ENCODE measurements at regions not wholly inside any gene's neighbourhood (a gene's known extent, or its start where the extent isn't known, plus 50 kb on each side); places are given as distances from the start of the nearest gene placed in this dataset.
"Not testable (repeated sequence)": the region's sequence is repeated elsewhere in the genome, so short reads cannot be mapped to it uniquely, and the experiment has no call there.

DNA sequence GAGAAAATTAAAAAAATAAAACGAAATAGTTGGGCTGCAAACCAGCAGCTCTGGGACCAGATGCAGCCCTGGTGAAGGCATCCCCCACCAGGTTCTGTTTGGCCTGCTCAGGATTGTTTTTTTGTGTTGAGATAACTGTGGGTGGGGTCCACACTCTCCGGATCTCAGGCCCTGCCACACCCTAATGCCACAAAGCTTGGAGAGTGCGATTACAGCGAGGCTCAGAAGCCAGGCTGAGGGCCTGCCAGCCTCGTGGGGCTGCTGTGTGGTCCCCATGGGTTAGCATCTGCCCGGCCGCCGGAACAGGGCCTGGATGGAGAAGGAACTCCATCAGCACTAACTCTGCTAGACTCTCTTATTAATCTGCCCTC is 290.8 kb upstream of the PLGLB2 start:
- not testable (repeated sequence) for DNase-seq (ENCODE audit: low spot score)

DNA sequence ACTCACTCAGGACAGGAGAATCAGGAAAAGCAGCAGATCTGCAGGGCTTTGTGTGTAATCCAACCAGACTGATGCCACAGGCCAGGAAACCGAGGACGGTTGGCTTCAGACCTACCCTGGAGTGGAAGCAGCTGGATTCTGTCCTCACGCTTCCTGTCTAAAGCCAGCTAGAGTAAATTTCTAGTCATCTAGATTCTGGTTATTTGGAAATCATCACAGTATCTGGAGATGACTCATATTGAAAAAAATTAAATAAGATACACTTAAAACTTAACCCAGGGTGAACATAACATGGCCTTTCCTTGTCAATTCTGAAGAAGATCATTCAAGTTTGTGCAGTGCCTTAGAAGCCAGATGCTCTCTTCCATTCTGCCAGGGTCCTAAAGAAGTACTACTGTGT is 288.9 kb upstream of the PLGLB2 start:
- not testable (repeated sequence) for DNase-seq (ENCODE audit: low spot score)

DNA sequence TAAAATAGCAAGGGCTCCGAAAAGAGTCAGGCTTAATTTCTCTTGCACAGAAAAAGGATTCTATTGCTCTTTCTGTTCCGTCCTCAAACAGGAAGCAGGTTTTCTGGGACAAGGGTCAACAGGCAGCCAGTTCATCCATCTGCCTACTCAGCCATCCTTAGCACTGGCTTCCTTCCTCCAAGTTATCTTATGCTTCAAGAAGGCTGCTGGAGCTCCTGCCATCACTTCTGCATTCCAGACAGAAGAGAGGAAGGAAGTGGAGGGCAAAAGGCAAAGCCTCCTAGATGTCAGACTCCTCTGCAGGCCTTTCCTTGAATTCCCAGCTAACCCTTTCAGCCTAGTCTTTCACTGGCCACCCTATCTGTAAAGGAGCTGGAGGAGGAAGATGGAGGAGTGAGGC is 287.8 kb upstream of the PLGLB2 start:
- not testable (repeated sequence) for DNase-seq (ENCODE audit: low spot score)

DNA sequence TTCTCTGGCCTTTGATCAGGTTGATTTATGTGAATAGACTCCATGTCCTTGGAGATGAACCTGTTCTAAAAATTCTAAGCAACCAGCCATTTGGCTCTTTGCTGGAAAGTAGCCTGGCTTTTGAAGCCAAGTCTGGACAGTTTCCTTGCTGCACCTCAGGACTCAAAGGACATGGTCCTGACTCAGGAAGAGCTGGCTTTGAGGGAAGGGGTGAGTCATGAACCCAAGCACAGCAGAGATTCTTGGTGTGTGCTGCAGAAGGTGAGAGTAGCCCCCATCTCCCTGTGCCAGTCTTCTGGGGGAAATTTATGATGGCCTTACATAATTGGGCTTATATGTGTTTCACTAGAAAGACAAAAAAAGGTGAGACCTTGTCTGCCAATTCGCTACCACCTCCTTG is 287.2 kb upstream of the PLGLB2 start:
- DNase-seq (ENCODE audit: low spot score) = not testable (repeated sequence)

DNA sequence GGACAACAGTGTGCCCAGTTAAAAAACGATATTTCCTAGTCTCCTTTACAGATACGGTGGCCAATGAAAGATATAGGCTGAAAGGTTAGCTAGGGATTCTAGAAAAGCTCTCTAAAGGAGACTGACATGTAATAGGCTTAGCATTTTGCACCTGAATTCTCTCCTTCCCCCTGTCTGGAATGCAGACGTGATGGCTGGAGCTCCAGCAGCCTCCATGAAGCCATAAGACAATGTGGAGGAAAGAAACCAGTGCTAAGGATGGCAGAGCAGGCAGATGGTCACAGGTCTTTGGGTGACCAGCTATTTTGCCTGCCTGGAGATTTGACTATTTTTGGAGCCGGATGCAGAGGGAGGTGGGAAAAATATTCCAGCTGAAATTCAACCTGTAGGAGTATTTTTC is 286.2 kb upstream of the PLGLB2 start:
- not testable (repeated sequence) for DNase-seq (ENCODE audit: low spot score)

DNA sequence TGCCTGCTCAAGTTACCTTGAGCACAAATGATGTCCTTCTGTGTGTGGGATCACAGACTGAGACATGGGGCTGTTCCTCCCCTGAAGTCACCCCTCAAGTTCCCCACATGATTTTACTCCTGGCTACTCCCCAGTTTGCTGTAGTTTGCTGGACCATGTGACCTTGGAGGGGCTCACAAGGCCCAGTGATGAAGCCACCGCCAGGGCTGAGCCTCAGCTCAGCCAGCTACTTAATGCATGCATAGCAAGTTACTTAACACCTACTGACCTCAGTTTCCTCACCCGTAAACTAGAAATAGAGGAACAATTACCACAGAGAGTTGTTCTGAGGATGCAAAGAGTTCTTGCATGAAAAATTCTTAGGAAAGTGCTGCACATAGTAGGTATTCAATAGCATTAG is 283.7 kb upstream of the PLGLB2 start:
- not testable (repeated sequence) for DNase-seq (ENCODE audit: low spot score)

DNA sequence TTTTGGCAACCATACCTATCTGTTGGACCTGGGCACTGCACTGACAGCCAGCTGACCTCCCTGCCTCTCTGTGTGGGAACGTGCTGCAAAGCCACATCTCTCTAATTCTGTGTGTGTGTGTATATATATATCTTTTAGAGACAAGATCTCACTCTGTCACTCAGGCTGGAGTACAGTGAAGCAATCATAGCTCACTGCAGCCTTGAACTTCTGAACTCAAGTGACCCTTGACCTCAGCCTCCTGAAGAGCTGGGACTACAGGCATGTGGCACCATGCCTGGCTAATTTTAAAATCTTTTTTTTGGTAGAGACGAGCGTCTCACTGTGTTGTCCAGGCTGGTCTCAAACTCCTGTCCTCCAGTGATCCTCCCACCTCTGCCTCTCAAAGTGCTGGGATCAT is 282.2 kb upstream of the PLGLB2 start:
- not testable (repeated sequence) for DNase-seq (ENCODE audit: low spot score)

DNA sequence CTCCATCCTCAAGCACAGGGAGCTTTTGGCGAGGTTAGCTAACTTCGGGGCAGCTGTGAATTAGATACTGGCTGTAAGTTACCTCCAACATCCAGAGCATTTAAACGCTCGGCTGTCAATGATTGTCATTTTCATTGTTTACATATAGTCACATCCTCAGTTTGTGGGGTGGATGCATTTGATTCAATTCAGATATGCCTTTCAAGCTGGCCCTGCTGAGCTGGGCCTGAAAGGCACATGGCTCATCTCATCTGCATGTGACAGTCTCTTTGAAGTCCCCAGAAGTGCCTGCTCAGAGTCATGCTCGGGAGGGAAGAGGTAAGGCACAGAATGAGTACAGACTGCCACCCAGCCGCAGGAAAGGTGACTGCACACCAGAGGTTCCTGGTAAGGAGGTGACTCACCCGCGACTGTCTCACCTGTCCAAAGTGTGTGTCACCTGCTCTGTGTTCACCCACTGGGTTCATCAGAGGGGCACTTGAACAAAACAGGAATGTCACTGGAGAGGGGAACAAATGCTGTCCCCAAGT is 281.2 kb upstream of the PLGLB2 start:
- not testable (repeated sequence) for DNase-seq (ENCODE audit: low spot score)

DNA sequence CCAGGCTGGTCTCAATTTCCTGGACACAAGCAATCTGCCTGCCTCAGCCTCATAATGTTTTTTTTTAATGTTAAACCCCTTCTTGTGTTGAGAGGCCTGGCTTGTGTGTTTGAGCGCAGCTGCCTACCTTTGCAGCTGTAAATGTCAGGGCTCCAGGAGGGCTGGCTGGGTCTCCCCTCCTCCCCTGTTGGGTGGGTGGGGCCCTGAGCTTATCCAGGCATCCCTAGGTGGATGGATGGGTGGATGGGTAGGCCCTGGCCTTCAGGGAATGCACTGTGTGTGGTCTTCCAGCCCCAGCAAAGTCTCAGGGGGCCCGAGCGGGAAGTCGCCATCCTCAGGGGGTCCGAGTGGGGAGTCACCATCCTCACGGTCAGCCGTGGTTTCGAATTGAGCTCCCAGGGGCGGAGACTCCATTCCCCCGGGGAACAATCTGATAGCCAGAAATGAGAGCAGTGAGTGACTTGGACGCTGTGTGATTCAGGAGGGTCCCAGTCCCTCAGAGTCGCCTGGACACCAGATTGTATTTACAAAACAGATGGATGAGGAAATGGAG is 279.4 kb upstream of the PLGLB2 start:
- DNase-seq (ENCODE audit: low spot score) = not testable (repeated sequence)

DNA sequence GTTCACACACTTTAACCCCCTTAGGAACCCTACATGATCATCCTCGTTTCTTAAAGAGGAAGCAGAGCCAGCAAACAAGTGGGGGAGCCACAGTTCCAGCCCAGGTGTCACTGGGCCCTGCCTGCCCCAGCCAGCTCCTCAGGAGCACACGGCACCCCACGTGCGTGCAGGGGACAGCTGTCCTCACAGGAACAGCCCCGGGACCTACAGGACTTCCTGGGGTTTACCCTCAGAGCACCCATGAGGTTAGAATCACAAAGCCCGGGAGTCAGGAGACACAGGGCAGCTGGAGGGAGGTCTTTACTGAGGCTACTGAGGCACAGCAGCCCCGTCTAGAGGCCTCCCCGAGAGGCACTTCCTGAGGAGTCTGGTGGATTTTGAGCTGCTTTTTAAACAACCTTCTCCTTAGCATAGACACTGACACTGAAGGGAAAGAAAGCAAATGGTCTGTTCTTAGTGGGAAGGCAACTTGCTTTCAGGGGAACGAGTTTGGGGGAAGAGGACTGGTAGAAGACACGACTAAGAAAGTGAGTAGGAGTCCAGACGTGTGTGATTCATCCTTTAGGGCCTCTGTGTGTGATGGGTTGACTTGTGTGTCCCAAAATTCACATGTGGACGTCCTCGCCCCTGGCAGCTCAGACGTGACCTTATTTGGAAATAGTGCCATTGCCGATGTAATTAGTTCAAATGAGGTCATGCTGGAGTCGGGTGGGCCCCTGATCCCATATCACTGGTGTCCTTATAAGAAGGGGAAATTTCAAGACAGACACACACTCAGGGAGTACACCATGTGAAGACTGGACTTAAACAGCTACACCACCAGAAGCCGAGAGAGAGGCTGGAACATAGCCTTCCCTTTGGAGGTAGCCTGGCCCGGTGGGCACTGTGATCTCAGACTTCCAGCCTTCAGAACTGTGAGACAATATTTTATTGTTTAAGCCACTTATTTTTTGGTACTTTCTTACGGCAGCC is 278.4 kb upstream of the PLGLB2 start:
- DNase-seq (ENCODE audit: low spot score) = not testable (repeated sequence)

DNA sequence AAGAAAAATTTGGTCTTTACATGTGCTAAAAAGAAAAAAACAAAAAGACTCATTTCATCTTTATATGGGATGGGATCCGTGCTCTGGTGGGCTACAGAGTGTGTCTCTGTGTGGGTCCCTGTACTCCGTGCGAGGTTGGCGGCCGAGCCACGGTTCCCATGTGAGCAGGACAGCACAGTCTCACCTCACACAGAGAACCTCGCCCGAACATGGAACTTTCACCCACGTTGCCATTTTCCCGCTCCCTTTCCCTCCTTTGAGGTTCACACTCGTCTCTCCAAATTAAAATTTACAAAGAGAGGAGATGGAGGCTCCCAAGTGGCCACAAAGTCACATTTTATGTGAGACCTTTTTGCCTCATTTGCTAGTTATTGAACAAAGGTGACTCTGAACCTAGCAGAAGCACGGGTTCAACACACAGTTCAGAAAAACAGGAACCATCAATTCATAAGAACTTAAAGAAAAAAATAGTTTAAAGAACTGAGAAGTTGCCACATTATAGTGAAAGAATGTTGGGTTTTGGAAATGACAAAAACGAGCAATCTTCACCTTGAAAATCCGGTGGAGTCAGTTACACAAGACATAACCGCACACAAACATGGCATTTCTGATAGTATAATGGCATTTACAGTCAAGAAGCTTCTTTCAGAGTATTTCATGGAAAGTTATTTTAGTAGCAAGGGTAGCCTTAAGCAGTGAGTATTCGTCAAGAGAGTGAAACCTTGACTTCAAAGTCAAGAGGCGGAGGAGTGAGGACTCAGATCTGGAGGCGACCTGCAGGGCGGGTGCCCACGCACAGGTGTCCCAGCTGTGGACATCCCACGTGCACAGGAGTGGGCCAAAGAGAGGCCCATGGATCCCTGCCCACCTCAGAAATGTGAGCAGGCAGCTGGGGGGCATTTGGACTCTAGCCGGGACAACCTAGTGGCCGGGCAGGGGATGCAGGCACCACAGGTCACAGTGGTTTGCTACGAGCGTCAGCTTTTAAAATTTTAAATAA is 277.2 kb upstream of the PLGLB2 start:
- DNase-seq (ENCODE audit: low spot score) = not testable (repeated sequence)

DNA sequence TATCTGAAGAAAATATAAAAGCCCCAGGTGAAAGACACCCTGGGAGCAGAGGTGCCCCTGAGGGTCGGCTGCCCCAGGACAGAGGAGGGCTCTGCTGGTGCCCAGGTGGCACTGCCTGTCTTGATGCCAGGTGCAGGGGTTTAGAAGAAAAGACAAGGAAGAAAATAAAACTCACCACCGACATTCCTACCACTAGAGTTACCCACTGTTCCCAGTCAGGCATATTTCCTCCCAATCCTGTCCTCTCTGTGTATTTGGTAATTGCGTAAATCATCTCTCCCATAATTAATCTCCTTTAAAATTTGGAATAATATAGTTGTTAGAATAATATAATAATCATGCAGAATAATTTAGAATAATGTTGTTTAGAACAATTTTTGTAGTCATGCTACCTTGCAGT is 276.4 kb upstream of the PLGLB2 start:
- not testable (repeated sequence) for DNase-seq (ENCODE audit: low spot score)

DNA sequence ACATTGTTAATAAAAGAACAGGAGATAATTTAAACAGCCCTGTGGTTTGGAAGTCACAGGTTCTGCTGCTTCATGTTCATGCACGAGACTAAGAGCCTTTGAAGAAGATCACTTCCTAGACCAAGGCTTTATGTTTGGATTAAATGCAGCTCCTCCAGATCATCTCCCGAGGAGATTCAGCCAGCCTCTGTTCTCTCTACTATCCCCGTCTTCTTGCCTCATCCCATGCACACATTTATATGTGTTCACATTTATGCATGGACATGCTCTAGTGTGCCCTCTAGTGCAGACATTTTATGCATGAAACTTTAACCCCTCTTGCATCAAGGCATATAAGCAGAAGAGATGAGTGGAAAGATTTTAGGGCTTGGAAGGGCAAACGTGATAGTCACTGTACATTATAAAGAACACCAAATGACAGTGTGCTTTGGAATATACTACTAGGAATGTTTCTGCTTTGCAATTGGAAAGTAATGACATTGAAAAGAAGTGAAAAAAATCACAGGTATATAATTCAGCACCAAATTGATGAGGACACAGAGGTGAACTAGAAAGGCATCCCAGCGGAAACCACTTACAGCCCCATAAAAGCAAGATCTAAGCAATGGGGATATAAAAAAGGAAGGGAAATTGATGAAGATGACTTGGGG is 271.5 kb upstream of the PLGLB2 start:
- not testable (repeated sequence) for DNase-seq (ENCODE audit: low spot score)

DNA sequence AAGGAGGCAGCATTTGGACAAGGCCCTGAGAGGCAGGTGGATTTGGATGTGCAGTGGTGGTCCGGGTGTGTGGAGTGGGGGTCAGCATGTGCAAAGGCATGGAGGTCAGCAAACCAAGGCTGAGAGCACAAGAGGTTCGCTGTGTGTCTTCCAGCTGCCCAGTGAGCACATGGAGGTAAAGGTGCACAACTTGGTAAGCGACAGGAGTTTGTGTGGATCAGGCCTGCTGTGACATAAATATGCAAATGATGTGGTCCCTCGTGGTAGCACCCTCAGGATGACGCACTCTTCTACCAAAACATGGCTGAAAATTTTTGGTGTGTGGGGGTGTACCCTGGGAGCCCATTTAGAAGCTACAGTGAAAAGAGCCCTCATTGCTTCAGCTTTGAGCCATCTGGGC is 271.0 kb upstream of the PLGLB2 start:
- DNase-seq (ENCODE audit: low spot score) = not testable (repeated sequence)

DNA sequence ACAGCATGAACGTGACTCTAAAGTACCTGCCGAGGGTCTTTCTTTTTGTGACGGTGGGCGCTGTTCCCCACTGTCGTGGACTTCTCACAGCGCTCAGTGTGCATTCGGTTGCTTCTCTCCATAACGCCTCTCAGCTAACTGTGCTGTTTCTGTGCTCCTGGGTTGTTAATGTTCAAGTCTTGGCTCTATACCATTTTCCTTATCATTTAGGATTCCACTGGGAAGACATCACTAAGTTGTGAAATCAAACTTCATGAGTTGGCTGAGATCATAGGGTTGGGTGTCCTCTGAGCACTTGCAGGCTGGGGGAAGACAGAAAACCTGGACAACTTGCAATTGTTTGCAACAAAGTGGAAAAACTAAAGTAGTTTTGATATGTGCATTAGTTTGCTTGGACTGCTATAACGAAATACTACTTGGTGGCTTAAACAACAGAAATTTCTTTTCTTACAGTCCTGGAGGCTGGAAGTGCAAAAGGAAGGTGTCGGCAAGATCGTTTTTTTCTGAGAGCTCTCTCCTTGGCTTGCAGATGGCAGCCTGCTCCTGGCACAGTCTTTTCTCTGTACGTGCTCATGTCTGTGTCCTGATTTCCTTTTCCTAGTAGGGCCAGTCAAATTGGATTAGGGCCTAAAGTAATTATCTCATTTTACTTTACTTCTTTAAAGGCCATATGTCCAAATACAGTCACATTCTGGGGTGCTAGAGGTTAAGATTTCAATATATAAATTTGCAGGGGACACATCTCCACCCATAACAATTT is 270.0 kb upstream of the PLGLB2 start:
- not testable (repeated sequence) for DNase-seq (ENCODE audit: low spot score)

DNA sequence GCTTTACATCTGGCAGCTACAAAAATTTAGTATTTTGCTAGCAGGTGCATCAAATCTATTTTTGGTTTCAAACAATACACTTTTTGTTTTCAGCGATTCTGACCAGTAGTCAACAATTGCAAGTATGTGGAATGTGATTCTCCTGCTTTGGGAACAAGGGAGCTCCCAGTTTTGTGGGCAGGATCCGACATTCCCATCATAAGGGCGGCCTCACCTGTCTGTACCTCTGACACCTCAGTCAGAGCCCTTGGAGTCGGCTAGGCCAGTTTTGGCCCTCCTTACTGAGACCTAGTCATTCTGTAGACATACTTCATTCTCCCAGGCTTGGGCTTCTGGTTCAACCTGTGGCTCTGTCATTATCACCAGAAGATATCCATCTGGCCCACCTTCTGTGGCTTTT is 269.0 kb upstream of the PLGLB2 start:
- not testable (repeated sequence) for DNase-seq (ENCODE audit: low spot score)

DNA sequence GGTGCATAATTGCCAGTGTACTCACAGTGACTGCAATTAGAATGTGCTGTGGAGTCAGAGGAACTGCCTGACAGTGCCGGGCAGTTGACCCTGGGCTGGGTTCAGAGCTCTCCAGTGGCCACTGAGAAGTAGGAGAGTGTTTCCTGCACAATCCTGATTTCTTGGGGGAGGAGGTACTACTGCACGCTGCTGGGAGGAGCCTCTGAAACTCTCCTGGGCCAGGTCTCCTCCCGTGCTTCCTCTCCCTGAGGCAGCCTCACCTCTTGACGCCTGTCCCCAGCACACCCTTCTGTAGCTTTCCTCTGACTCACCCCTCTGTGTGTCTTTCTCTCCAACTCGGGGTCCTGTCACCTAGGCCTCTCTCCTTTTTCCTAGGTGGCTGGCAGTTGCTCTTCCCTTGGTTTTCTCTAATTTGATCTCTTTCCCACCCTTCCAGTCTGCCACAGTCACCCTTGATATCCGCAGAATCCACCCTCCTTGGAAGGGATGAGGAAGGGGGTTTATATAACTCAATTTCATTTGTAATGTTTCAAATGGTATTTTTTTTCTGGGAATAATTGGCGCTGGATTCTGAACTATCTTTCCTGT is 264.7 kb upstream of the PLGLB2 start:
- not testable (repeated sequence) for DNase-seq (ENCODE audit: low spot score)

DNA sequence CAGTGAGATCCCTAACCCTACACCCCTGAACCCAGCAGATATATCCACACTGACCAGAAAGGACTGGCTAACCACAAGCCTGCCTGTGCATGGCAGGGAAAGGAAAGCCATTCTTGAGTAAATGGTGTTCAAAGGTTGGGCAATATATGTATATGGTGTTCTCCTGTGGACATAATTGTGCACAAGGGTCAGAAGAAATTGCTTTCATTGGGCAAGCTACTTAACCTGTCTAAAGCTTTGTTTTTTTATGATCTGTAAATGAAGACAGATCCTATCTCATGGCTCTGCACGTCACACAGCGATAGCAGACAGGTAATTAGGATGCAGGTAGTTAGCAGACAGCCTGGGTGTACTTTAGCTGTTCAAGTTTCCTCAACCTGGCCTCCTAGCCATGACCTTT is 263.5 kb upstream of the PLGLB2 start:
- DNase-seq (ENCODE audit: low spot score) = not testable (repeated sequence)

DNA sequence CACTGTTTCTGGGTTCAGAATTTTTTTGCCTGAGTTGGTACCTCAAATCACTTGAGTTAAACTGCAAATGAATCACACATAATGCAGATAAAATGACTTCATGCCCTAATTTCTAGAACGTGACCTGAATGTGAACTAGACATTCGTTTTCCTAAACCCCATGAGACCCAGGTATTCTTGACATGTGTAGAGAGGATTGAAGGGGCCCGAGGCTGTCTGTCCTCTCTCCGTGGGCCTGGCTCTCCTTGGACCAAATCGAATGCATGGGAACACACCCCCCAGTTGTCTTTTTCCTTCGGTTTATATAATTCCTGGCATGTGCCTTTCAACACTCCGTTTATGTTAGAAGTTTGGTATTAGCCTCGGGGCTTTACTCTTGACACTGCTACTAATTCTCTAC is 262.4 kb upstream of the PLGLB2 start:
- not testable (repeated sequence) for DNase-seq (ENCODE audit: low spot score)

DNA sequence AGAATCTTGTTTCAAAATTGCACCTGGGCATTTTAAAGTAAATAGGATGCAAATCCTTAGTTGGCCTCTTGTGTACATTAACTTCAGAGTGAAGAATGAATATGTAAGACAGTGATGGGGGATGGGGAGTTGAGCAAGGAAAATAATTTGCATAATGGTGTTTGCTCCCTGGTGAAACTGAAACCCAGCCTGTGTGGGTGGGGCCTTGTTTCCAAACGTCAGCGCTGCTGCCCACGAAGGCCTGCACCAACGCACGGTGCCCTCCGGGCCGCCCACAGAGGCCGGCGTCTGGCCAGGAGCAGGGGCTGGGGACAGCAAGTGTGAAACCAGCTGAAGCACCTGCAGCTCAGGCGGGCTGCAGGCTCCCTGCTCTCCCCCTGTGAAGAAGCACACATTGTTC is 262.0 kb upstream of the PLGLB2 start:
- DNase-seq (ENCODE audit: low spot score) = not testable (repeated sequence)

Measured in iPS-NIHi11 (cell line).